GM18507 (cell line): ENCODE measurements at regions not wholly inside any gene's neighbourhood (a gene's known extent, or its start where the extent isn't known, plus 50 kb on each side); places are given as distances from the start of the nearest gene placed in this dataset.

Experiments used
- DNase-seq: peaks from one replicate; pipeline ENCODE4 v3.0.0; 2011; ENCODE audit warnings: low read depth; ENCODE audit not compliant: insufficient read length; ENCODE audit errors: extremely low spot score
- FAIRE-seq: peaks from 2 replicates; lab custom pipeline; 2011; peaks lifted over from hg19 to GRCh38; lab: Jason Lieb, UNC

- DNase-seq (no peak), FAIRE-seq (no peak)
Observed at GRCh38 chr12:88775742-88776151, 195.5 kb upstream of the KITLG start.

GRCh38 chr12:88767699-88768098 lies 187.4 kb upstream of the KITLG start:
- no peak for FAIRE-seq

GRCh38 chr12:88764781-88765480 lies 184.7 kb upstream of the KITLG start:
- DNase-seq (no peak), FAIRE-seq (no peak)

More at GRCh38 chr12:88767699-88768098, 187.4 kb upstream of the KITLG start:
- DNase-seq: no peak

DNA sequence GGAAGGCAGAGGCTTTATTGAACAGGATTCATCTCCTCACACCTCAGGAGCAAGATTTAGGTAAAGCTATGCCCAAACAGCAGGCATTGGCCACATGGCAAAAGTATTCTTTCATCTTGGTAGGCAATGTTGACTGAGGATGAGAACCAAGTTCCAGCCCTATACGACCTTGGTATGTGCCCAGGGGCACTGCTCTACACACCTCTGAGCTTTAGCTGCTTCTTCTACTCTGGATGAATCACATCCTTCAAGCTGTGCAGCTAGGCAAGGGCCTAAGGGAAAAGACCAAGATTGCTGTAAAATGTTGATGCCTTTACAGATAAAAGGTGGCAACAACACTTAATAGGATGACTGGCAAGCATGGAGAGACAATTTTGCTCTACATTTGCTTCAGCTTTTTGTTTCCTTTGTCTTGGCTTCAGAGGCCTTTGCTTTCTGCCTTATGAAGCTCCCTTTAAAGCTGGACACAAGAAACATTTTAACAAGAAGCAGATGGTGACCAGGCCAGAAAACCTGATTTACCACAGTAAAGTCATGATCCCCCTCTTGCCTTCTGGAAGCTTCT lies 183.3 kb upstream of the KITLG start:
- DNase-seq (no peak), FAIRE-seq (no peak)

DNA sequence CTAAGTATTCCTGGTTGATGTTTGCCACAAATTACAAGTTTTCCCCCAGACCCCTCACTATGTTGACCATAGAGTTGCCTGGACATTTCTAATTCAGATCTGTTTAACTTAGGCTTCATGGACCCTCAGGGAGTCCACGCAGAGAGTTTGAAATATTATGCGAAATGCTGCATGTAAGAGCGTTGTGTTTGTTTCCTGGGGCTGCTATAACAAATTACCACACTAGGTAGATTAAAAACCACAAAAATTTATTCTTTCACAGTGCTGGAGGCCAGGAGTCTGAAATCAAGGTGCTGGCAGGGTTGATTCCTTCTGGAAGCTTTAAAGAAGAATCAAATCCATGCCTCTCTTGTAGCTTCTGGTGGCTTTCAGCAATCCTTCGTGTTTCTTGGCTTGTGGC lies 177.9 kb upstream of the KITLG start:
- DNase-seq (no peak), FAIRE-seq (no peak)

GRCh38 chr12:88756917-88757316 lies 176.6 kb upstream of the KITLG start:
- DNase-seq (no peak), FAIRE-seq (no peak)

DNA sequence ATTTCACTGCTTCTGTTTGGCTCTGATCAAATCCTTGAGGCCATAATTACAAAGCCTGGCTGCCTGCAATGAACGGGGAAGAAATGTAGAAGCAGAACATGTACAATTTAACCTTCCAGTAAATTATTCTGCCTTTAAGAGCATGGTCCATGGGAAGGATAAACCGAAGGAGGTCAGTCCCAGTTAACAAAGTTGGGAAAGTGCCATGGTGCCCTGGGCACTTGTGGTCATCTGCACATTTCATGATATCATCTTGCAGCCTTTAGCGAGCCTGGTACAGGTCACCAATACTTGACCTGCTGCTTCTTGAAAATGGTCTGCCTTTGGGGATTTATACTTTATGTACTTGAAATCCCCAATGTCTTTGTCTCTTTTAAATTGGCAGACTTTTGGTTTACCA lies 175.9 kb upstream of the KITLG start:
- DNase-seq: no peak

DNA sequence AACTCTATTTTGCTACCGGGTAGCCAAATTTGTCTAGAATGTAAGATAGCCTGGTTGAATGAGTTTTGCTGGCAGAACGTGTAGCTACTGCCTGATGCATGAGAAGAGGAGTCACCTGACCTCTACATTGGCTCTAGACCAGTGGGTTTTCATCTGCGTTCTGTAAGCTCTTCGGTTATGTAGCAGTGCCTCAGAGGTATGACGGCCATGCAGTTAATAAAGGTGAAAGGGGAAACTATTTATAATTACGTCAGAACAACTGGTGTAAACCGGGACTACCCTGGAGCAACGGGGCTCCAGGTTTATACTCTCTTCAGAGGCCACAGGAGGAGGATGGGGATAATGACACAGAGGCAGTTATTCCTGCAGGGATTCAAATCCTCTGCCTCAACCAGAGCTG lies 173.4 kb upstream of the KITLG start:
- FAIRE-seq (no peak), DNase-seq (no peak)

More for the DNA sequence above, 175.9 kb upstream of the KITLG start:
- no peak for FAIRE-seq

DNA sequence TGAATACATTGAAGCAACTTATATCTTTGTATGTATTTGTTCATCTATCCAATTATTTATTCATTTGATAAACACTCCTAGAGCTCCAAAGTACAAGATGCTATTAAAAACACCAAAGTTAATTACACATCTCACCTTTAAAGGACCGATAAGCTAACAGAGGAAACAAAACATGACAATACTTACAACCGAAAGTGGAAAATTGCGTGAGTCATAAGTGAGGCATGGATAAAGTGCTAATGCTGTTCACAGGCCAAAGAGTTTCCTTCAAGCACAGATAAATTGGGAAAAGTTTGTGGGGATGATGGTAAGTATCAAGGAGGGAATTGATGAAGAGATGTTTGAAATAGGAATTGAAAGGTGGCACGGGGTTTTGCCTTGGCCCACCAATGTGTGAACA lies 172.8 kb upstream of the KITLG start:
- FAIRE-seq: no peak
- DNase-seq: no peak

DNA sequence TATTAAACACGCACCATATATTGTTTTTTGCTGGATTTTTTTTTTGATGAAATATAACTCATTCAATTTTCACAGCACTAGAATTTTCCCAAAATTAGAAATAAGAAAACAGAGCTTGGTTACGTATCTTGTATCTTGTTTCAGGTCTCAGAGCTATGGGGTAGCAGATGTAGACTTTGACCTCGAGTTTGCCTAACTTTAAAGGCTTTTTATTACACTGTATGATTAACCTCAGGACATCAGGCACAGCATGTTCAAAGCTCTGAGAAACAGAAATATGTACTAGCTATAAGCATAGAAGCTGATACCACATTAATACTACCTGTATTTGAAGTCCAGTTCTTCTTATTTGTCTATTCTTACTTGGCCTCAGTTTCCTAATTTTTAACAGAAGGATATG lies 171.9 kb upstream of the KITLG start:
- DNase-seq (no peak), FAIRE-seq (no peak)

DNA sequence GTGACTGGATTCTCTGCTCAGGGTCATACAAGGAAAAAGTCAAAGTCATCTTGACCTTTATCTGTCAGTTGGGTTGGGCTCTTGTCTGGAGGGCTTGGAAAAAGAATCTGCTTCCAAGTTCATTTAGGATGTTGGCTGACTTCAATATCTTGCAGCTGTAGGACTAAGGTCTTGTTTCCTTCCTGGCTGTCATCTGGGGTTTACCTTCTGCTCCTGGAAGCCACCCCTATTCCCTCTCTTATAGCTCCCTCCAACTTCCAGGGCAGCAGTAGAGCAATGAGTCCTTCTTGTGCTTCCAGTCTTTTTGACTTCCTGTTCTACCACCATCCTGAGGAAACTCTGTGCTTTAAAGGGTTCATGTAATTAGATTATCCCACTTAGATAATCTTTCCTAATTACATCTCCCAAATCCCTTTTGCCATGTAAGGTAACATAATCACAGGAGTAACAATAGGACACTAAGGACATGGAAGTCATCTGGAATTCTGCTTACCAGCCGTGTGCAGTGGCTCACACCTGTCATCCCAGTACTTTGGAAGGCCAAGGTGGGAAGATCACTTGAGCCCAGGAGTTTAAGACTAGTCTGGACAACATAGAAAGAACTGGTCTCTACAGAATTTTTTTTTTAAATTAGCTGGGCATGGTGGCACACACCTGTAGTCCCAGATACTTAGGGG lies 170.7 kb upstream of the KITLG start:
- FAIRE-seq (no peak), DNase-seq (no peak)

- DNase-seq: no peak
- no peak for FAIRE-seq
Observed at GRCh38 chr12:88746386-88746785, 166.1 kb upstream of the KITLG start.

DNA sequence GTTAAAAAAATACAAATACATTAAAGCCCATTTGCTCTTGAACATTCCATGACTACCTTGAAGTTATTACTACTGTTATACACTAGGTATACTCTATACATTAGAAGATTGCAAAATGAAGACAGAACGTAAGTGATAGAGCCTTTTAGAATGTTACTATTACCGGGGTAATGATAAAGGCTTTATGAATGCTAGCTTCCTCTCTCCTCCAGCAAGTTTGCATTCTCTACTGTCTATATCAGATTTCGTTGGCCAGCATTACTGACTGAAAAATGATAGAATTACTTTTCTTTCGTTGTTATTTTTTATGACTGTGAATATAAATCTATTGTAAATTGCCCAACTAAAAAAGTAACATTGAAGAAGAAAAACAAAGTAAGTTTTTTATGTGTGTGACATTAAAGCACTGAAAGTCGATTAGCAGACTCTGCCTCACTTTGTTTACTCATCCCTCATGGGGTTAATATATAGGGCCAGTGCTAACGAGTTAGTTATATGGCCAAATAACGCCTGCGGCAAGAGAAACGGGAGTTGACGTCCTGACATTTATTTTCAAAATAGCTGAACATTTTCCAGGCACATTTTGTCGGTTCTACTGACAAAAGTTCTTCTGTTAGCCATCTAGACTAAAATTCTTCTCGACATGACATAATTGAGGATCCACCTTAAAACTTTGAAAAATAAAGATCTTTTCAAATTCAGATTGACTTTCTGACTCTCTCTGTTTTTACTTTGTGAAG lies 163.8 kb upstream of the KITLG start:
- FAIRE-seq (no peak), DNase-seq (no peak)

GRCh38 chr12:88737838-88738472 lies 157.7 kb upstream of the KITLG start:
- DNase-seq (no peak), FAIRE-seq (no peak)

- no peak for DNase-seq
- FAIRE-seq: no peak
Observed at GRCh38 chr12:88736031-88736430, 155.8 kb upstream of the KITLG start.

DNA sequence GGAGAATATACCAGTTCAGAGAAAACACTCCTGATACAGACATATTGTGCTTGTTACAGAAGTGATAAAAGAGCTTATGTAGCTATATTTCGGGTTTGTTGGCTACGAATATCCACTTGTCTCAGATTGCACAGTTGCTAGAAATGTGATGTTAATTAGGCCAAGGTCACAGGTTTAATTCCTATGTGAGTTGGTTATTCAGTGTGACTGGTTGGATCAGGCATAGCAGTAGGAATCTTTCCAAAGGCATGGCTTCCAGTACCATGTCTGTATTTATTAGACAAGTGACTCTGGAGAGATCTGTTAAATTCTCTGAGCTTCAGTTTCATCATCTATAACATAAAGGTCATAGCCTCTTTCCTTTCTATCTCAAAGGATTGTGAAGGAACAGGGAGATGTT lies 152.7 kb upstream of the KITLG start:
- FAIRE-seq (no peak), DNase-seq (no peak)

DNA sequence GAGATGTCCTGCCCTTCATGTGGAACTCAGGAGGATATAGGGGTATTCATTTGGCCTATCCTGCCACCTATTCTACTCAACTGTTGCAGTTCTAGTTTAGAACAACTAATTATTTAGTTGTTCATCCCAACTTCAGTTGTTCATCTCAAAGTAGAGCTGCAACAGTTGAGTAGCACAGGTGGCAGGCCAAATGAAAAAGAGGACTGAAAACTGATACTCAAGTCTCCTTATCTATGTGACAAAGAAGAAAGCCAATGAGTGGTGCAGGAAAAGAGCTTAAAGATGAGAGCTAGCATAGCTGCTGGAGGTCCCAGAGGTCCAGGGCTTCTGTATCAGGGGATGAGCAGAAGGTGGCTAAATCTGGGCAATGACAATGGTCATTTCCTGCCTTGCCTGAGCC lies 148.9 kb upstream of the KITLG start:
- no peak for DNase-seq
- FAIRE-seq: no peak

- FAIRE-seq: no peak
- DNase-seq: no peak
Observed at GRCh38 chr12:88726806-88727720, 146.8 kb upstream of the KITLG start.

DNA sequence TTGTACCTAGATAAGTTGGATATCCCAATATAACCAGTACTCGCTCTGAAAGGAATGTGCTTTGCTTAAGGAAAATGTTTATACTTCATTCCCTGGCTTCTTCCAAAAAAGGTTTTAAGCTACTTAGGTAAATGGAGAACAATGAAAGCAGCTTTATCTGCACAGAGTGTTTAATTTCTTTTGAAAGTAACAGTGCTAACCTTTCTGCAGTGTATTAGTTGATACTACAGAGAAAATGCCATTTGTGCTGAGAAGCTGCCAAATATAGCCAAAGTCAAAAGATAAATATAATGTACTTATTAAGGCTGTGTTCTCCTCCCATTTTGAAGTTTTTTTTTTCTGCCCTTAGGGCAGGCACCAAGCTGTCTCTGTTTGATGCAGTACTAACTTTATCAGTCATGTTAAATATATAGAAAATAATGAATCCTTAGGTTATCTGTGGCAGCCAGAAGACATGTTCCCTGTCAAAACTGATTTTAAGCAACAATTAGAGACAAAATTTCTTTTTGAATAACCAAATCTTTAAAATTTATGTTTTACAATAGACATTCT lies 145.4 kb upstream of the KITLG start:
- DNase-seq (no peak), FAIRE-seq (no peak)
